Activated T-cell treated with anti-CD3 and anti-CD28 coated beads for 48 hours (primary cell): ENCODE measurements at regions not wholly inside any gene's neighbourhood (a gene's known extent, or its start where the extent isn't known, plus 50 kb on each side); places are given as distances from the start of the nearest gene placed in this dataset.

Experiments
- DNase-seq: peaks from one replicate; pipeline ENCODE4 v3.0.0-alpha.2; 2020; ENCODE audit warnings: low read depth

- no peak for DNase-seq
These were observed 160.8 kb upstream of the GYPC start for GRCh38 chr2:126495189-126495588.

- no peak for DNase-seq
These were observed 159.5 kb upstream of the GYPC start for GRCh38 chr2:126496493-126496892.

GRCh38 chr2:126503476-126503875 lies 152.5 kb upstream of the GYPC start:
- DNase-seq, result no peak

- no peak for DNase-seq
These were observed 151.0 kb upstream of the GYPC start for GRCh38 chr2:126504949-126505348.

GRCh38 chr2:126506786-126507185 lies 149.2 kb upstream of the GYPC start:
- no peak for DNase-seq

GRCh38 chr2:126507425-126507911 lies 148.5 kb upstream of the GYPC start:
- DNase-seq, result no peak

- no peak for DNase-seq
These were observed 145.6 kb upstream of the GYPC start for GRCh38 chr2:126510356-126510755.

GRCh38 chr2:126510960-126511359 lies 145.0 kb upstream of the GYPC start:
- no peak for DNase-seq

- DNase-seq, result no peak
These were observed 143.9 kb upstream of the GYPC start for GRCh38 chr2:126512026-126512425.

- DNase-seq, result no peak
These were observed 142.9 kb upstream of the GYPC start for GRCh38 chr2:126513033-126513432.

- DNase-seq, result no peak
These were observed 140.5 kb upstream of the GYPC start for GRCh38 chr2:126515471-126515870.

GRCh38 chr2:126518196-126518595 lies 137.8 kb upstream of the GYPC start:
- DNase-seq, result no peak

GRCh38 chr2:126527836-126528490 lies 128.0 kb upstream of the GYPC start:
- peak; percentile 41 for DNase-seq

- no peak for DNase-seq
These were observed 124.9 kb upstream of the GYPC start for GRCh38 chr2:126531029-126531428.

GRCh38 chr2:126534478-126534877 lies 121.5 kb upstream of the GYPC start:
- DNase-seq, result no peak

- DNase-seq, result no peak
These were observed 120.5 kb upstream of the GYPC start for GRCh38 chr2:126535408-126535807.

GRCh38 chr2:126536605-126537200 lies 119.3 kb upstream of the GYPC start:
- no peak for DNase-seq

- DNase-seq, result no peak
These were observed 116.9 kb upstream of the GYPC start for GRCh38 chr2:126539101-126539500.

- DNase-seq, result no peak
These were observed 113.7 kb upstream of the GYPC start for GRCh38 chr2:126542247-126542646.

GRCh38 chr2:126543081-126543480 lies 112.9 kb upstream of the GYPC start:
- no peak for DNase-seq

GRCh38 chr2:126558029-126558428 lies 97.9 kb upstream of the GYPC start:
- DNase-seq, result no peak

- no peak for DNase-seq
These were observed 87.2 kb upstream of the GYPC start for GRCh38 chr2:126568734-126569133.

- DNase-seq, result no peak
These were observed 84.6 kb upstream of the GYPC start for GRCh38 chr2:126571403-126571802.

GRCh38 chr2:126575631-126576030 lies 80.3 kb upstream of the GYPC start:
- no peak for DNase-seq
